DND-41 (cell line): ENCODE measurements at regions not wholly inside any gene's neighbourhood (a gene's known extent, or its start where the extent isn't known, plus 50 kb on each side); places are given as distances from the start of the nearest gene placed in this dataset.

ENCODE experiments used
- ATAC-seq: fragments of 200-7000 bp; cut with Tn5 transposase; 3 replicates; pipeline ENCODE4 v1.9.1; 2021; ENCODE audit warnings: low read depth; ENCODE audit not compliant: insufficient read depth
- DNase-seq: peaks from one replicate; pipeline ENCODE4 v3.0.0-alpha.2; 2020
- H2AFZ ChIP-seq: 2 replicates; pipeline ENCODE4 v1.6.0; 2012; ENCODE audit warnings: low read depth, low read length
- H3K27ac ChIP-seq: 2 replicates; pipeline ENCODE4 v1.5.1; 2012; ENCODE audit warnings: low read length, inconsistent platforms
- H3K27me3 ChIP-seq: fragments of 200-600 bp; sonication (generic); 2 replicates; pipeline ENCODE4 v1.6.0; 2012; ENCODE audit warnings: low read length, mild to moderate bottlenecking, inconsistent platforms; ENCODE audit not compliant: insufficient read depth, poor library complexity
- H3K36me3 ChIP-seq: 2 replicates; pipeline ENCODE4 v1.5.1; 2012; ENCODE audit warnings: low read length, inconsistent platforms; ENCODE audit not compliant: insufficient read depth
- H3K4me1 ChIP-seq: 2 replicates; pipeline ENCODE4 v1.5.1; 2012; ENCODE audit warnings: mild to moderate bottlenecking, low read length; ENCODE audit not compliant: insufficient read depth
- H3K4me2 ChIP-seq: 2 replicates; pipeline ENCODE4 v1.6.0; 2012; ENCODE audit warnings: mild to moderate bottlenecking, moderate library complexity, low read length, inconsistent platforms; ENCODE audit not compliant: insufficient read depth
- H3K4me3 ChIP-seq, 2 experiments: fragments of 200-600 bp in 1 of 2; shearing (Covaris generic) in 1 of 2; 2 replicates each; pipeline ENCODE4 v1.5.1; 2012 to 2016; ENCODE audit warnings: inconsistent platforms in 2 of 2, low read length in 2 of 2, mild to moderate bottlenecking in 2 of 2, low read depth in 1 of 2, moderate library complexity in 1 of 2
- H3K79me2 ChIP-seq: 2 replicates; pipeline ENCODE4 v1.6.0; 2012; ENCODE audit warnings: low read length, inconsistent platforms; ENCODE audit not compliant: insufficient read depth
- H3K9ac ChIP-seq: 2 replicates; pipeline ENCODE4 v1.6.0; 2012; ENCODE audit warnings: low read depth, mild to moderate bottlenecking, inconsistent platforms, low read length, moderate library complexity
- H3K9me3 ChIP-seq: 2 replicates; pipeline ENCODE4 v1.5.1; 2012; ENCODE audit warnings: low read length, moderate library complexity, mild to moderate bottlenecking, inconsistent platforms; ENCODE audit not compliant: insufficient read depth, severe bottlenecking
- H4K20me1 ChIP-seq: 2 replicates; pipeline ENCODE4 v1.6.0; 2012; ENCODE audit warnings: low read length; ENCODE audit not compliant: insufficient read depth
- EZH2 ChIP-seq: IDR thresholded peaks from 3 replicates; pipeline ENCODE4 v1.6.1; 2012; ENCODE audit warnings: borderline replicate concordance, low read depth, mild to moderate bottlenecking, moderate library complexity, low read length, inconsistent platforms; ENCODE audit not compliant: severe bottlenecking
- TF ChIP-seq, protein P1 (sequence below): IDR thresholded peaks from 2 replicates; pipeline ENCODE4 v1.5.1; 2012; ENCODE audit warnings: borderline replicate concordance, low read length, moderate library complexity, mild to moderate bottlenecking; ENCODE audit not compliant: poor library complexity, severe bottlenecking; ENCODE audit errors: extremely low read depth

DNA sequence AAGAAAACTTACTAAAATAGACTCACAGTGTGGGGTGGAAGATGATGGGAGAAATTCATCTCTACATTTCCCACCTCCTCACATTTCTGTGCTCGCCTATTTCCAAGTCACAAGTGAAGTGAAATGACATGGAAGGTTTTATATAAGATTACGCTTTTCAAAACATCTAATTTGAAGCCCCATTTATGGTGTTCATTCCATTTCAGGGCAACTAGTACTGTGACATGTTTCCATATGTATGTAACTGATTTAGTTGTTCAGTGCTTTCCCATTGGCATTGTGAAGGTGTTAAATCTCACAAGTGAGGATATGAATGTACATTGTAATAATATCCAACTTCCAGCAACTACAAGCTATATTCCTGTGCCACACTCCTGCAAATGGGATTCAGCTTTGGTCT, 1174.8 kb downstream of the CDH11 start:
- no peaks in the 10 kb centered on the region for H4K20me1 ChIP-seq
- TF ChIP-seq, protein P1, sequence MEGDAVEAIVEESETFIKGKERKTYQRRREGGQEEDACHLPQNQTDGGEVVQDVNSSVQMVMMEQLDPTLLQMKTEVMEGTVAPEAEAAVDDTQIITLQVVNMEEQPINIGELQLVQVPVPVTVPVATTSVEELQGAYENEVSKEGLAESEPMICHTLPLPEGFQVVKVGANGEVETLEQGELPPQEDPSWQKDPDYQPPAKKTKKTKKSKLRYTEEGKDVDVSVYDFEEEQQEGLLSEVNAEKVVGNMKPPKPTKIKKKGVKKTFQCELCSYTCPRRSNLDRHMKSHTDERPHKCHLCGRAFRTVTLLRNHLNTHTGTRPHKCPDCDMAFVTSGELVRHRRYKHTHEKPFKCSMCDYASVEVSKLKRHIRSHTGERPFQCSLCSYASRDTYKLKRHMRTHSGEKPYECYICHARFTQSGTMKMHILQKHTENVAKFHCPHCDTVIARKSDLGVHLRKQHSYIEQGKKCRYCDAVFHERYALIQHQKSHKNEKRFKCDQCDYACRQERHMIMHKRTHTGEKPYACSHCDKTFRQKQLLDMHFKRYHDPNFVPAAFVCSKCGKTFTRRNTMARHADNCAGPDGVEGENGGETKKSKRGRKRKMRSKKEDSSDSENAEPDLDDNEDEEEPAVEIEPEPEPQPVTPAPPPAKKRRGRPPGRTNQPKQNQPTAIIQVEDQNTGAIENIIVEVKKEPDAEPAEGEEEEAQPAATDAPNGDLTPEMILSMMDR = no peak
- TF ChIP-seq EZH2 = no peak
- ATAC-seq = no peak
- no peak overlapping the region for H3K4me3 ChIP-seq
- H3K4me1 ChIP-seq = no peaks in the 10 kb centered on the region
- no peak for DNase-seq
- H3K79me2 ChIP-seq = no peaks in the 10 kb centered on the region
- H3K4me2 ChIP-seq = no peak overlapping the region
- no peaks in the 10 kb centered on the region for H3K9me3 ChIP-seq
- H3K27me3 ChIP-seq = no peaks in the 10 kb centered on the region
- no peaks in the 10 kb centered on the region for H3K36me3 ChIP-seq
- H2AFZ ChIP-seq = no peak overlapping the region
- no peak overlapping the region for H3K27ac ChIP-seq
- H3K9ac ChIP-seq = no peak overlapping the region

DNA sequence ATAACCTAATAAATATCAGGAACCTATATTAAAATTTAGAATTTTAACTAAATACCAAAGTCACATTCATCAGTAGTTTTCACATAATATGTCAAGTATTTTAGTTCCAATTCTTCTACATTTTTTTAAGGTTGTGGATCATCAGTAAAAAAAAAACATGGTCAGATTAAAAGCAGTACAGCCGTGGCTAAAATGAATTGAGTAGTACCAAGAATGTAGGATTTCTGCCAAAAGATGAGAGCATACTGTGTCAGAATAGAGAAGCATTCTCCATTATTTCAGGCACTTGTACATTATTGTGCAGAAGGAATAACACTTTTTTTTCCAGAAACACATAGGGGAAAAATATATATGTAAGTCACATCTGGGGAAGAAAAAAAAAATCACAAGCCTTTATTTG, 1176.1 kb downstream of the CDH11 start:
- H3K4me1 ChIP-seq = no peaks in the 10 kb centered on the region
- no peaks in the 10 kb centered on the region for H4K20me1 ChIP-seq
- H2AFZ ChIP-seq = no peak overlapping the region
- no peak overlapping the region for H3K9ac ChIP-seq
- H3K36me3 ChIP-seq = no peaks in the 10 kb centered on the region
- TF ChIP-seq, protein P1 = no peak
- no peak for TF ChIP-seq EZH2
- no peak overlapping the region for H3K27ac ChIP-seq
- no peaks in the 10 kb centered on the region for H3K79me2 ChIP-seq
- H3K9me3 ChIP-seq = no peaks in the 10 kb centered on the region
- H3K4me2 ChIP-seq = no peak overlapping the region
- no peak for ATAC-seq
- no peaks in the 10 kb centered on the region for H3K27me3 ChIP-seq
- DNase-seq = no peak
- H3K4me3 ChIP-seq = no peak overlapping the region

DNA sequence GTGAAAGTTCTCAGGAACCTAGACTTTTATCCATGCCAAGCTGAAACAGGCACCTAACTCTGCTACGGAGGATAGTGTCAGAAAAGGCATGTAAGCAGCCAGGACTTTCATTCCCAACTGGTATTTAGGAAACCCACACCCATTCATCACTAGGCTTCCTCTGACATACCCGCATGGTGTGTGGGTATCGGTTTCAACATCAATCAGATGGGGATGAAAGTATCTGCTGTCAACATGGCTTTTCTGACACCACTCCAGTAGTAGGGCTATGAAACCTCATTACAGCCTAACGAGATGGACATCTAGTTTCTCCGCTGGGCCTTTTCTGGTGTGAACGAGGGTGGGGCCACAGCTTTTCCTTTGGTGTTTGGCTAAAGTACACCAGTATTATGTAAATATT, 1178.3 kb downstream of the CDH11 start:
- ATAC-seq = no peak
- no peaks in the 10 kb centered on the region for H3K36me3 ChIP-seq

More for the DNA sequence above, 1178.3 kb downstream of the CDH11 start:
- Histone ChIP-seq H3K27me3 (no peaks in the 10 kb centered on the region), H3K79me2 (no peaks in the 10 kb centered on the region), H3K9me3 (no peaks in the 10 kb centered on the region), H3K4me3 (no peak overlapping the region), H2AFZ (no peak overlapping the region), H3K9ac (no peak overlapping the region), H3K4me2 (no peak overlapping the region), H3K27ac (no peak overlapping the region), H3K4me1 (no peaks in the 10 kb centered on the region), H4K20me1 (no peaks in the 10 kb centered on the region)
- TF ChIP-seq EZH2 = no peak
- TF ChIP-seq, protein P1 = no peak
- no peak for DNase-seq
